ENCODE measurements at regions not wholly inside any gene's neighbourhood (a gene's known extent, or its start where the extent isn't known, plus 50 kb on each side); places are given as distances from the start of the nearest gene placed in this dataset.
"Not testable (repeated sequence)": the region's sequence is repeated elsewhere in the genome, so short reads cannot be mapped to it uniquely, and the experiment has no call there.

- H3K9me3 Mint-ChIP-seq; H3K4me1 Mint-ChIP-seq; H3K36me3 Mint-ChIP-seq (ENCODE audit: low read depth); DNase-seq; H3K27ac Mint-ChIP-seq; H3K4me3 Mint-ChIP-seq; H3K27me3 Mint-ChIP-seq; POLR2A ChIA-PET: not testable (repeated sequence)
- CTCF ChIA-PET, result interaction anchor here (0.8 kb wide), 1 partner anchor 10 kb away, joined by 3 read pairs; no protein-coding TSS in a partner anchor
Measured at GRCh38 chr2:166766769-166767322, 121.4 kb upstream of the XIRP2 start.

GRCh38 chr2:166766220-166766619 is 122.1 kb upstream of the XIRP2 start:
- Mint-ChIP-seq H3K27ac (no peak overlapping the region), H3K4me3 (no peak overlapping the region), H3K4me1 (no peaks in the 10 kb centered on the region), H3K36me3 (ENCODE audit: low read depth) (no peaks in the 10 kb centered on the region), H3K27me3 (no peaks in the 10 kb centered on the region), H3K9me3 (peaks cover 2% of the 10 kb centered on the region)
- CTCF ChIA-PET, result no interaction called here
- POLR2A ChIA-PET, result no interaction called here
- no peak for DNase-seq

GRCh38 chr2:166765141-166765540 is 123.1 kb upstream of the XIRP2 start:
- H3K9me3 Mint-ChIP-seq, result no peaks in the 10 kb centered on the region
- H3K4me3 Mint-ChIP-seq, result no peak overlapping the region
- no peaks in the 10 kb centered on the region for H3K4me1 Mint-ChIP-seq
- POLR2A ChIA-PET, result no interaction called here
- H3K27ac Mint-ChIP-seq, result no peak overlapping the region
- no peaks in the 10 kb centered on the region for H3K36me3 Mint-ChIP-seq (ENCODE audit: low read depth)
- CTCF ChIA-PET, result no interaction called here
- DNase-seq, result no peak
- H3K27me3 Mint-ChIP-seq, result no peaks in the 10 kb centered on the region

GRCh38 chr2:166764702-166765101 is 123.6 kb upstream of the XIRP2 start:
- POLR2A ChIA-PET, result no interaction called here
- Mint-ChIP-seq H3K9me3 (no peaks in the 10 kb centered on the region), H3K4me1 (no peaks in the 10 kb centered on the region), H3K4me3 (no peak overlapping the region), H3K27me3 (no peaks in the 10 kb centered on the region), H3K27ac (no peak overlapping the region), H3K36me3 (ENCODE audit: low read depth) (no peaks in the 10 kb centered on the region)
- DNase-seq, result no peak
- CTCF ChIA-PET, result no interaction called here

- no peak for DNase-seq
- Mint-ChIP-seq H3K4me3 (no peak overlapping the region), H3K27me3 (no peaks in the 10 kb centered on the region), H3K4me1 (no peaks in the 10 kb centered on the region), H3K27ac (no peak overlapping the region), H3K9me3 (no peaks in the 10 kb centered on the region), H3K36me3 (ENCODE audit: low read depth) (no peaks in the 10 kb centered on the region)
- CTCF ChIA-PET, result no interaction called here
- POLR2A ChIA-PET, result no interaction called here
Measured at GRCh38 chr2:166764216-166764615, 124.1 kb upstream of the XIRP2 start.

- H3K9me3 Mint-ChIP-seq, result no peaks in the 10 kb centered on the region
- no peak overlapping the region for H3K27ac Mint-ChIP-seq
- H3K4me1 Mint-ChIP-seq, result no peaks in the 10 kb centered on the region
- no peak overlapping the region for H3K4me3 Mint-ChIP-seq
- ChIA-PET CTCF (no interaction called here), POLR2A (no interaction called here)
- H3K27me3 Mint-ChIP-seq, result no peaks in the 10 kb centered on the region
- no peaks in the 10 kb centered on the region for H3K36me3 Mint-ChIP-seq (ENCODE audit: low read depth)
- no peak for DNase-seq
Measured at GRCh38 chr2:166762746-166763145, 125.5 kb upstream of the XIRP2 start.

GRCh38 chr2:166758956-166759355 is 129.3 kb upstream of the XIRP2 start:
- Mint-ChIP-seq H3K4me3 (no peak overlapping the region), H3K27me3 (no peaks in the 10 kb centered on the region), H3K27ac (no peak overlapping the region), H3K36me3 (ENCODE audit: low read depth) (no peaks in the 10 kb centered on the region), H3K4me1 (no peaks in the 10 kb centered on the region), H3K9me3 (no peaks in the 10 kb centered on the region)
- ChIA-PET POLR2A (no interaction called here), CTCF (no interaction called here)
- no peak for DNase-seq

- Mint-ChIP-seq H3K36me3 (ENCODE audit: low read depth) (no peaks in the 10 kb centered on the region), H3K9me3 (no peaks in the 10 kb centered on the region), H3K4me3 (no peak overlapping the region), H3K27ac (no peak overlapping the region), H3K4me1 (no peaks in the 10 kb centered on the region), H3K27me3 (no peaks in the 10 kb centered on the region)
- no peak for DNase-seq
- CTCF ChIA-PET, result no interaction called here
- POLR2A ChIA-PET, result no interaction called here
Measured at GRCh38 chr2:166750624-166751023, 137.7 kb upstream of the XIRP2 start.

GRCh38 chr2:166744117-166744516 is 144.2 kb upstream of the XIRP2 start:
- H3K27me3 Mint-ChIP-seq; DNase-seq; H3K36me3 Mint-ChIP-seq (ENCODE audit: low read depth); H3K4me1 Mint-ChIP-seq; H3K4me3 Mint-ChIP-seq; CTCF ChIA-PET; POLR2A ChIA-PET; H3K27ac Mint-ChIP-seq: not testable (repeated sequence)
- peaks cover 26% of the 10 kb centered on the region for H3K9me3 Mint-ChIP-seq

GRCh38 chr2:166743482-166743881 is 144.8 kb upstream of the XIRP2 start:
- POLR2A ChIA-PET; H3K4me3 Mint-ChIP-seq; CTCF ChIA-PET; H3K27me3 Mint-ChIP-seq; DNase-seq; H3K36me3 Mint-ChIP-seq (ENCODE audit: low read depth); H3K27ac Mint-ChIP-seq; H3K4me1 Mint-ChIP-seq: not testable (repeated sequence)
- H3K9me3 Mint-ChIP-seq, result peaks cover 28% of the 10 kb centered on the region

- POLR2A ChIA-PET, result no interaction called here
- H3K27ac Mint-ChIP-seq, result no peak overlapping the region
- CTCF ChIA-PET, result no interaction called here
- no peak for DNase-seq
- no peaks in the 10 kb centered on the region for H3K27me3 Mint-ChIP-seq
- peaks cover 6% of the 10 kb centered on the region for H3K9me3 Mint-ChIP-seq
- H3K4me3 Mint-ChIP-seq, result no peak overlapping the region
- no peaks in the 10 kb centered on the region for H3K4me1 Mint-ChIP-seq
- no peaks in the 10 kb centered on the region for H3K36me3 Mint-ChIP-seq (ENCODE audit: low read depth)
Measured at GRCh38 chr2:166727095-166727494, 161.2 kb upstream of the XIRP2 start.

GRCh38 chr2:166725927-166726924 is 162.1 kb upstream of the XIRP2 start:
- POLR2A ChIA-PET, result no interaction called here
- CTCF ChIA-PET, result no interaction called here
- no peaks in the 10 kb centered on the region for H3K36me3 Mint-ChIP-seq (ENCODE audit: low read depth)
- H3K27ac Mint-ChIP-seq, result no peak overlapping the region
- H3K9me3 Mint-ChIP-seq, result peaks cover 7% of the 10 kb centered on the region
- no peak for DNase-seq
- no peaks in the 10 kb centered on the region for H3K27me3 Mint-ChIP-seq
- no peak overlapping the region for H3K4me3 Mint-ChIP-seq
- H3K4me1 Mint-ChIP-seq, result no peaks in the 10 kb centered on the region

- no peaks in the 10 kb centered on the region for H3K36me3 Mint-ChIP-seq (ENCODE audit: low read depth)
- H3K27ac Mint-ChIP-seq, result no peak overlapping the region
- H3K4me1 Mint-ChIP-seq, result no peaks in the 10 kb centered on the region
- CTCF ChIA-PET, result no interaction called here
- H3K4me3 Mint-ChIP-seq, result no peak overlapping the region
- POLR2A ChIA-PET, result no interaction called here
- peaks cover under 1% of the 10 kb centered on the region for H3K9me3 Mint-ChIP-seq
- no peaks in the 10 kb centered on the region for H3K27me3 Mint-ChIP-seq
- DNase-seq, result no peak
Measured at GRCh38 chr2:166716968-166717367, 171.3 kb upstream of the XIRP2 start.

- H3K4me1 Mint-ChIP-seq, result no peaks in the 10 kb centered on the region
- CTCF ChIA-PET, result no interaction called here
- no peak for DNase-seq
- POLR2A ChIA-PET, result no interaction called here
- no peak overlapping the region for H3K27ac Mint-ChIP-seq
- no peaks in the 10 kb centered on the region for H3K36me3 Mint-ChIP-seq (ENCODE audit: low read depth)
- no peak overlapping the region for H3K4me3 Mint-ChIP-seq
- no peaks in the 10 kb centered on the region for H3K9me3 Mint-ChIP-seq
- no peaks in the 10 kb centered on the region for H3K27me3 Mint-ChIP-seq
Measured at GRCh38 chr2:166700079-166700478, 188.2 kb upstream of the XIRP2 start.

Measured in activated CD4-positive, alpha-beta memory T cell treated with anti-CD3 and anti-CD28 coated beads, Interleukin-2, amount 10 ng/mL, durations not matched to agents 7 days and 5 days (primary cell).